IgD-negative memory B cell (primary cell): ENCODE measurements at regions not wholly inside any gene's neighbourhood (a gene's known extent, or its start where the extent isn't known, plus 50 kb on each side); places are given as distances from the start of the nearest gene placed in this dataset.
"Not testable (repeated sequence)": the region's sequence is repeated elsewhere in the genome, so short reads cannot be mapped to it uniquely, and the experiment has no call there.

Experiments used
- H3K27ac Mint-ChIP-seq, 3 donors: one replicate each; pipeline ENCODE4 v1.8.0; 2020 to 2022; ENCODE audit warnings: mild to moderate bottlenecking in 3 of 3, mixed read lengths in 3 of 3, moderate library complexity in 1 of 3
- H3K27me3 Mint-ChIP-seq: one replicate; pipeline ENCODE4 v1.8.0; 2021; ENCODE audit warnings: mixed read lengths
- H3K36me3 Mint-ChIP-seq: one replicate; pipeline ENCODE4 v1.8.0; 2020; ENCODE audit warnings: mild to moderate bottlenecking, mixed read lengths
- H3K4me1 Mint-ChIP-seq, 3 donors: one replicate each; pipeline ENCODE4 v1.8.0; 2020 to 2022; ENCODE audit warnings: mixed read lengths in 3 of 3, mild to moderate bottlenecking in 1 of 3
- H3K4me3 Mint-ChIP-seq, 4 donors: one replicate each; pipeline ENCODE4 v1.8.0; 2020 to 2022; ENCODE audit warnings: mild to moderate bottlenecking in 4 of 4, mixed read lengths in 4 of 4, moderate library complexity in 3 of 4
- H3K9me3 Mint-ChIP-seq, 3 donors: one replicate each; pipeline ENCODE4 v1.8.0; 2020 to 2021; ENCODE audit warnings: mixed read lengths in 3 of 3, mild to moderate bottlenecking in 1 of 3

GRCh38 chr2:138396843-138397242, 104.7 kb upstream of the SPOPL start:
- peaks cover 0 to 16% (median 16%) of the 10 kb centered on the region in 3 donors for H3K9me3 Mint-ChIP-seq
- no peaks in the 10 kb centered on the region for H3K27me3 Mint-ChIP-seq
- peaks cover 5% of the 10 kb centered on the region for H3K36me3 Mint-ChIP-seq
- H3K4me1 Mint-ChIP-seq, result no peaks in the 10 kb centered on the region
- no peak overlapping the region for H3K4me3 Mint-ChIP-seq
- H3K27ac Mint-ChIP-seq, result no peak overlapping the region

GRCh38 chr2:138403431-138403927, 98.1 kb upstream of the SPOPL start:
- Mint-ChIP-seq H3K36me3 (peaks cover 4% of the 10 kb centered on the region), H3K27me3 (no peaks in the 10 kb centered on the region), H3K27ac (no peak overlapping the region), H3K4me3 (no peak overlapping the region), H3K9me3 (peaks cover 0 to 16% (median 9%) of the 10 kb centered on the region in 3 donors), H3K4me1 (peaks cover 0 to 1% (median 0%) of the 10 kb centered on the region in 3 donors)

GRCh38 chr2:138414014-138414413, 87.6 kb upstream of the SPOPL start:
- no peaks in the 10 kb centered on the region for H3K27me3 Mint-ChIP-seq
- H3K4me1 Mint-ChIP-seq, result peaks cover 0 to 2% (median 0%) of the 10 kb centered on the region in 3 donors
- peaks cover 18% of the 10 kb centered on the region for H3K36me3 Mint-ChIP-seq
- H3K9me3 Mint-ChIP-seq, result peaks cover 7 to 45% (median 22%) of the 10 kb centered on the region in 3 donors
- no peak overlapping the region for H3K27ac Mint-ChIP-seq
- H3K4me3 Mint-ChIP-seq, result no peak overlapping the region

- Mint-ChIP-seq H3K4me1 (no peaks in the 10 kb centered on the region), H3K27ac (peak overlapping the region in 1 of 3 donors; percentile 65), H3K9me3 (peaks cover 7 to 39% (median 12%) of the 10 kb centered on the region in 3 donors), H3K4me3 (no peak overlapping the region), H3K36me3 (peaks cover 14% of the 10 kb centered on the region), H3K27me3 (no peaks in the 10 kb centered on the region)
Observed at GRCh38 chr2:138415985-138416384, 85.6 kb upstream of the SPOPL start.

GRCh38 chr2:138418453-138418852, 83.1 kb upstream of the SPOPL start:
- Mint-ChIP-seq H3K4me1 (no peaks in the 10 kb centered on the region), H3K27ac (no peak overlapping the region), H3K9me3 (peaks cover 3 to 20% (median 6%) of the 10 kb centered on the region in 3 donors), H3K36me3 (peaks cover 8% of the 10 kb centered on the region), H3K4me3 (no peak overlapping the region), H3K27me3 (no peaks in the 10 kb centered on the region)

- Mint-ChIP-seq H3K4me1 (no peaks in the 10 kb centered on the region), H3K9me3 (peaks cover 0 to 12% (median 8%) of the 10 kb centered on the region in 3 donors), H3K27me3 (no peaks in the 10 kb centered on the region), H3K27ac (no peak overlapping the region), H3K36me3 (peaks cover 13% of the 10 kb centered on the region), H3K4me3 (no peak overlapping the region)
Observed at GRCh38 chr2:138421315-138421970, 80.1 kb upstream of the SPOPL start.

GRCh38 chr2:138421971-138422335, 79.6 kb upstream of the SPOPL start:
- no peak overlapping the region for H3K4me3 Mint-ChIP-seq
- H3K9me3 Mint-ChIP-seq, result peaks cover 0 to 13% (median 8%) of the 10 kb centered on the region in 3 donors
- H3K4me1 Mint-ChIP-seq, result no peaks in the 10 kb centered on the region
- no peak overlapping the region for H3K27ac Mint-ChIP-seq
- no peaks in the 10 kb centered on the region for H3K27me3 Mint-ChIP-seq
- peaks cover 11% of the 10 kb centered on the region for H3K36me3 Mint-ChIP-seq

- Mint-ChIP-seq H3K4me1 (no peaks in the 10 kb centered on the region), H3K36me3 (peaks cover 11% of the 10 kb centered on the region), H3K4me3 (no peak overlapping the region), H3K27me3 (no peaks in the 10 kb centered on the region), H3K27ac (no peak overlapping the region), H3K9me3 (peaks cover 0 to 15% (median 8%) of the 10 kb centered on the region in 3 donors)
Observed at GRCh38 chr2:138423198-138423597, 78.4 kb upstream of the SPOPL start.

GRCh38 chr2:138423745-138424144, 77.8 kb upstream of the SPOPL start:
- Mint-ChIP-seq H3K9me3 (peaks cover 0 to 17% (median 8%) of the 10 kb centered on the region in 3 donors), H3K4me1 (no peaks in the 10 kb centered on the region)

GRCh38 chr2:138424436-138425140, 77.0 kb upstream of the SPOPL start:
- Mint-ChIP-seq H3K9me3 (peaks cover 0 to 22% (median 8%) of the 10 kb centered on the region in 3 donors), H3K4me1 (no peaks in the 10 kb centered on the region), H3K4me3 (no peak overlapping the region), H3K27ac (no peak overlapping the region), H3K27me3 (no peaks in the 10 kb centered on the region), H3K36me3 (peaks cover 11% of the 10 kb centered on the region)

More at GRCh38 chr2:138423745-138424144, 77.8 kb upstream of the SPOPL start:
- no peak overlapping the region for H3K4me3 Mint-ChIP-seq
- H3K27ac Mint-ChIP-seq, result no peak overlapping the region
- peaks cover 11% of the 10 kb centered on the region for H3K36me3 Mint-ChIP-seq
- no peaks in the 10 kb centered on the region for H3K27me3 Mint-ChIP-seq

GRCh38 chr2:138426116-138426515, 75.5 kb upstream of the SPOPL start:
- H3K36me3 Mint-ChIP-seq, result peaks cover 11% of the 10 kb centered on the region
- not testable (repeated sequence) for H3K4me1 Mint-ChIP-seq

GRCh38 chr2:138428710-138429440, 72.7 kb upstream of the SPOPL start:
- no peaks in the 10 kb centered on the region for H3K27me3 Mint-ChIP-seq
- H3K4me1 Mint-ChIP-seq, result no peaks in the 10 kb centered on the region
- H3K4me3 Mint-ChIP-seq, result no peak overlapping the region
- peaks cover 11% of the 10 kb centered on the region for H3K36me3 Mint-ChIP-seq
- no peak overlapping the region for H3K27ac Mint-ChIP-seq
- peaks cover 0 to 22% (median 6%) of the 10 kb centered on the region in 3 donors for H3K9me3 Mint-ChIP-seq

More at GRCh38 chr2:138426116-138426515, 75.5 kb upstream of the SPOPL start:
- not testable (repeated sequence) for H3K27me3 Mint-ChIP-seq, H3K4me3 Mint-ChIP-seq, H3K27ac Mint-ChIP-seq
- H3K9me3 Mint-ChIP-seq, result peaks cover 0 to 22% (median 8%) of the 10 kb centered on the region in 3 donors

GRCh38 chr2:138430181-138430580, 71.4 kb upstream of the SPOPL start:
- no peaks in the 10 kb centered on the region for H3K27me3 Mint-ChIP-seq
- H3K4me1 Mint-ChIP-seq, result no peaks in the 10 kb centered on the region
- peaks cover 5% of the 10 kb centered on the region for H3K36me3 Mint-ChIP-seq

GRCh38 chr2:138432971-138433370, 68.6 kb upstream of the SPOPL start:
- H3K27ac Mint-ChIP-seq, result no peak overlapping the region
- H3K36me3 Mint-ChIP-seq, result no peaks in the 10 kb centered on the region
- H3K9me3 Mint-ChIP-seq, result peaks cover 0 to 7% (median 0%) of the 10 kb centered on the region in 3 donors
- H3K4me1 Mint-ChIP-seq, result no peaks in the 10 kb centered on the region
- no peaks in the 10 kb centered on the region for H3K27me3 Mint-ChIP-seq
- no peak overlapping the region for H3K4me3 Mint-ChIP-seq

More at GRCh38 chr2:138430181-138430580, 71.4 kb upstream of the SPOPL start:
- Mint-ChIP-seq H3K27ac (no peak overlapping the region), H3K4me3 (no peak overlapping the region), H3K9me3 (peaks cover 0 to 22% (median 5%) of the 10 kb centered on the region in 3 donors)
